SK-N-SH (cell line): ENCODE measurements at regions not wholly inside any gene's neighbourhood (a gene's known extent, or its start where the extent isn't known, plus 50 kb on each side); places are given as distances from the start of the nearest gene placed in this dataset.

Experiments
- CTCF ChIP-seq: fragments of 200-600 bp; sonication (generic); IDR thresholded peaks from 2 replicates; pipeline ENCODE4 v1.6.1; 2017; ENCODE audit warnings: antibody characterized with exemption, mild to moderate bottlenecking, moderate library complexity
- FOXM1 ChIP-seq: IDR thresholded peaks from 2 replicates; pipeline ENCODE4 v1.4.0; 2012; ENCODE audit warnings: low read depth, mild to moderate bottlenecking
- IRF3 ChIP-seq: fragments of 150-350 bp; IDR thresholded peaks from 2 replicates; pipeline ENCODE4 v1.6.1; 2016; ENCODE audit warnings: mild to moderate bottlenecking, low read depth, low read length
- JUND ChIP-seq: IDR thresholded peaks from 2 replicates; pipeline ENCODE4 v1.4.0; 2012
- MEF2A ChIP-seq: IDR thresholded peaks from 2 replicates; pipeline ENCODE4 v1.4.0; 2012; ENCODE audit warnings: low read depth, borderline replicate concordance
- NFIC ChIP-seq: IDR thresholded peaks from 2 replicates; pipeline ENCODE4 v1.4.0; 2012; ENCODE audit warnings: borderline replicate concordance
- POLR2AphosphoS5 ChIP-seq: IDR thresholded peaks from 2 replicates; pipeline ENCODE4 v1.6.1; 2012; ENCODE audit warnings: low read depth, low read length
- RAD21 ChIP-seq: IDR thresholded peaks from 2 replicates; pipeline ENCODE4 v1.6.1; 2012; ENCODE audit warnings: mild to moderate bottlenecking, low read length
- SIN3A ChIP-seq: IDR thresholded peaks from 2 replicates; pipeline ENCODE4 v1.6.1; 2012; ENCODE audit warnings: low read depth, mild to moderate bottlenecking, low read length, moderate library complexity, borderline replicate concordance
- SMC3 ChIP-seq: IDR thresholded peaks from 2 replicates; pipeline ENCODE4 v1.6.1; 2012; ENCODE audit warnings: low read depth, low read length, improper control_type of control experiment
- TEAD4 ChIP-seq: IDR thresholded peaks from 2 replicates; pipeline ENCODE4 v1.4.0; 2012; ENCODE audit warnings: mild to moderate bottlenecking, borderline replicate concordance; ENCODE audit not compliant: insufficient read depth
- ZBTB33 ChIP-seq: IDR thresholded peaks from 2 replicates; pipeline ENCODE4 v1.4.0; 2012; ENCODE audit warnings: low read depth, borderline replicate concordance

- TF ChIP-seq POLR2AphosphoS5 (no peak), CTCF (no peak), MEF2A (no peak), RAD21 (no peak), FOXM1 (no peak), JUND (no peak), ZBTB33 (no peak), SIN3A (no peak), NFIC (no peak), SMC3 (no peak), IRF3 (no peak), TEAD4 (no peak)
Observed at GRCh38 chr10:42988517-42989395, 88.1 kb upstream of the RET start.
